GM12865 (cell line): ENCODE measurements at regions not wholly inside any gene's neighbourhood (a gene's known extent, or its start where the extent isn't known, plus 50 kb on each side); places are given as distances from the start of the nearest gene placed in this dataset.

Source experiments
- DNase-seq: peaks from one replicate; pipeline ENCODE4 v3.0.0; 2010; ENCODE audit warnings: low read depth
- H3K4me3 ChIP-seq: 2 replicates; pipeline ENCODE4 v1.5.1; 2011; ENCODE audit warnings: mild to moderate bottlenecking, low read depth, low read length, control low read depth
- CTCF ChIP-seq: IDR thresholded peaks from 2 replicates; pipeline ENCODE4 v1.5.1; 2011; ENCODE audit warnings: low read length, control low read depth, low read depth, inconsistent platforms; ENCODE audit not compliant: insufficient read depth; ENCODE audit errors: missing control alignments

- DNase-seq = no peak
- no peak overlapping the region for H3K4me3 ChIP-seq
- TF ChIP-seq CTCF = no peak
Observed at GRCh38 chr12:29071099-29071498, 78.0 kb upstream of the FAR2 start.

- no peak for DNase-seq
- H3K4me3 ChIP-seq = no peak overlapping the region
- no peak for TF ChIP-seq CTCF
Observed at GRCh38 chr12:29072631-29073030, 76.4 kb upstream of the FAR2 start.

GRCh38 chr12:29073631-29074239 is 75.3 kb upstream of the FAR2 start:
- TF ChIP-seq CTCF = peak; percentile 59
- no peak overlapping the region for H3K4me3 ChIP-seq
- peak; percentile 60 for DNase-seq

- DNase-seq = no peak
- no peak overlapping the region for H3K4me3 ChIP-seq
- TF ChIP-seq CTCF = no peak
Observed at GRCh38 chr12:29081101-29081500, 68.0 kb upstream of the FAR2 start.

- DNase-seq = peak; percentile 51
- no peak overlapping the region for H3K4me3 ChIP-seq
- TF ChIP-seq CTCF = no peak
Observed at GRCh38 chr12:29082522-29082921, 66.6 kb upstream of the FAR2 start.

- H3K4me3 ChIP-seq = no peak overlapping the region
- peak; percentile 72 for DNase-seq
- no peak for TF ChIP-seq CTCF
Observed at GRCh38 chr12:29086325-29087271, 62.5 kb upstream of the FAR2 start.
